Loucy (cell line): ENCODE measurements at regions not wholly inside any gene's neighbourhood (a gene's known extent, or its start where the extent isn't known, plus 50 kb on each side); places are given as distances from the start of the nearest gene placed in this dataset.

ENCODE experiments used
- CTCF ChIP-seq: fragments of 200-600 bp; sonication (generic); conservative IDR thresholded peaks from 2 replicates; pipeline ENCODE4 v1.5.1; 2014; ENCODE audit warnings: mild to moderate bottlenecking, antibody characterized with exemption, low read length
- EZH2phosphoT487 ChIP-seq: fragments of 200-600 bp; IDR thresholded peaks from 2 replicates; pipeline ENCODE4 v1.6.1; 2018; ENCODE audit warnings: antibody characterized with exemption, mild to moderate bottlenecking, moderate library complexity, borderline replicate concordance

- TF ChIP-seq CTCF = no peak
- TF ChIP-seq EZH2phosphoT487 = no peak
Observed at GRCh38 chr20:51333446-51333845, 209.1 kb downstream of the NFATC2 start.
